ENCODE measurements at regions not wholly inside any gene's neighbourhood (a gene's known extent, or its start where the extent isn't known, plus 50 kb on each side); places are given as distances from the start of the nearest gene placed in this dataset.

DNA sequence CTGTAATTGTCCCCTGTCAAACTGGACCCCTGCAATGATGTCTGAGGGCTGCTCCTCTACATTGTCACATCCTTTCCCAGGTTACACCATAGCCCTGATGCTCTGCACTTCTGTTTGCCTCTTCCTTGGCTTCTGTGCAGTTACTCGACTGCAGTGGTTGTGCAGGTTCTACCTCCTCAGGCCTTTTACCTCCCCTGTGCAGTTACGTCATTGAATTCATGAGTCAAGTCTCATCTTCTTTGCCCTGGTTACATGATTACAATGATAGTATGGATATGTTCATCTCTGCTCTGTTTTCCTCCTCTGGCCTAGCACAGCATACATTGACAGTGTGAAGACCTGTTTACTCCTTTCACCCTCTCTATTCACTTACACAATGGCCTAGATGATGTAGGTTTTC lies 83.2 kb downstream of the FAM47B start:
- TF ChIP-seq, protein P1, sequence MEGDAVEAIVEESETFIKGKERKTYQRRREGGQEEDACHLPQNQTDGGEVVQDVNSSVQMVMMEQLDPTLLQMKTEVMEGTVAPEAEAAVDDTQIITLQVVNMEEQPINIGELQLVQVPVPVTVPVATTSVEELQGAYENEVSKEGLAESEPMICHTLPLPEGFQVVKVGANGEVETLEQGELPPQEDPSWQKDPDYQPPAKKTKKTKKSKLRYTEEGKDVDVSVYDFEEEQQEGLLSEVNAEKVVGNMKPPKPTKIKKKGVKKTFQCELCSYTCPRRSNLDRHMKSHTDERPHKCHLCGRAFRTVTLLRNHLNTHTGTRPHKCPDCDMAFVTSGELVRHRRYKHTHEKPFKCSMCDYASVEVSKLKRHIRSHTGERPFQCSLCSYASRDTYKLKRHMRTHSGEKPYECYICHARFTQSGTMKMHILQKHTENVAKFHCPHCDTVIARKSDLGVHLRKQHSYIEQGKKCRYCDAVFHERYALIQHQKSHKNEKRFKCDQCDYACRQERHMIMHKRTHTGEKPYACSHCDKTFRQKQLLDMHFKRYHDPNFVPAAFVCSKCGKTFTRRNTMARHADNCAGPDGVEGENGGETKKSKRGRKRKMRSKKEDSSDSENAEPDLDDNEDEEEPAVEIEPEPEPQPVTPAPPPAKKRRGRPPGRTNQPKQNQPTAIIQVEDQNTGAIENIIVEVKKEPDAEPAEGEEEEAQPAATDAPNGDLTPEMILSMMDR (IDR thresholded peaks at IDR 0.05), result no peak
- TF ChIP-seq POLR2A (IDR thresholded peaks at IDR 0.05), result no peak
